ENCODE measurements at regions not wholly inside any gene's neighbourhood (a gene's known extent, or its start where the extent isn't known, plus 50 kb on each side); places are given as distances from the start of the nearest gene placed in this dataset.

- DNase-seq (ENCODE audit: insufficient read length, low spot score) = no peak
- TF ChIP-seq POLR2A (IDR thresholded peaks at IDR 0.05; ENCODE audit: low read depth, low read length) = no peak
- FAIRE-seq = no peak
Measured at GRCh38 chr12:23446746-23447145, 502.7 kb downstream of the SOX5 start.

GRCh38 chr12:23450810-23451209, 498.7 kb downstream of the SOX5 start:
- no peak for DNase-seq (ENCODE audit: insufficient read length, low spot score)
- no peak for FAIRE-seq
- no peak for TF ChIP-seq POLR2A (IDR thresholded peaks at IDR 0.05; ENCODE audit: low read depth, low read length)

- DNase-seq (ENCODE audit: insufficient read length, low spot score) (no peak), FAIRE-seq (no peak)
- TF ChIP-seq POLR2A (IDR thresholded peaks at IDR 0.05; ENCODE audit: low read depth, low read length) = no peak
Measured at GRCh38 chr12:23455283-23455682, 494.2 kb downstream of the SOX5 start.

- no peak for TF ChIP-seq POLR2A (IDR thresholded peaks at IDR 0.05; ENCODE audit: low read depth, low read length)
- FAIRE-seq (no peak), DNase-seq (ENCODE audit: insufficient read length, low spot score) (no peak)
Measured at GRCh38 chr12:23458640-23459039, 490.8 kb downstream of the SOX5 start.

GRCh38 chr12:23462546-23462945, 486.9 kb downstream of the SOX5 start:
- no peak for FAIRE-seq
- no peak for TF ChIP-seq POLR2A (IDR thresholded peaks at IDR 0.05; ENCODE audit: low read depth, low read length)
- no peak for DNase-seq (ENCODE audit: insufficient read length, low spot score)

- no peak for TF ChIP-seq POLR2A (IDR thresholded peaks at IDR 0.05; ENCODE audit: low read depth, low read length)
- no peak for DNase-seq (ENCODE audit: insufficient read length, low spot score)
- no peak for FAIRE-seq
Measured at GRCh38 chr12:23463172-23463571, 486.3 kb downstream of the SOX5 start.

GRCh38 chr12:23464241-23464812, 485.1 kb downstream of the SOX5 start:
- no peak for FAIRE-seq
- TF ChIP-seq POLR2A (IDR thresholded peaks at IDR 0.05; ENCODE audit: low read depth, low read length) = no peak
- no peak for DNase-seq (ENCODE audit: insufficient read length, low spot score)

GRCh38 chr12:23472329-23472971, 477.0 kb downstream of the SOX5 start:
- FAIRE-seq (no peak), DNase-seq (ENCODE audit: insufficient read length, low spot score) (no peak)
- TF ChIP-seq POLR2A (IDR thresholded peaks at IDR 0.05; ENCODE audit: low read depth, low read length) = no peak

- DNase-seq (ENCODE audit: insufficient read length, low spot score) (no peak), FAIRE-seq (no peak)
- no peak for TF ChIP-seq POLR2A (IDR thresholded peaks at IDR 0.05; ENCODE audit: low read depth, low read length)
Measured at GRCh38 chr12:23473071-23473470, 476.4 kb downstream of the SOX5 start.

- DNase-seq (ENCODE audit: insufficient read length, low spot score) (no peak), FAIRE-seq (no peak)
- TF ChIP-seq POLR2A (IDR thresholded peaks at IDR 0.05; ENCODE audit: low read depth, low read length) = no peak
Measured at GRCh38 chr12:23474438-23474976, 475.0 kb downstream of the SOX5 start.
